HepG2 (cell line): ENCODE measurements at regions not wholly inside any gene's neighbourhood (a gene's known extent, or its start where the extent isn't known, plus 50 kb on each side); places are given as distances from the start of the nearest gene placed in this dataset.

Experiments
- ATAC-seq: fragments of 200-7000 bp; cut with Tn5 transposase; 3 replicates; pipeline ENCODE4 v1.9.1; 2020; ENCODE audit warnings: mild to moderate bottlenecking, moderate library complexity
- BruUV-seq: library from RNA; stranded (reverse); fragments of 400-500 nt; replicated peaks from 2 replicates; lab custom pipeline; 2021; lab: Mats Ljungman, UMichigan
- CTCF ChIA-PET: fragments of 300-600 bp; formaldehyde crosslinking; extraction: SDS; loops from one replicate; lab custom pipeline; 2021; ENCODE audit warnings: low total read pairs, inconsistent platforms, low intra/inter-chr PET ratio; lab: Yijun Ruan, JAX
- POLR2A ChIA-PET: fragments of 350-600 bp; sonication (Branson Sonifier 250); formaldehyde crosslinking; loops from one replicate; lab custom pipeline; 2020; ENCODE audit warnings: antibody characterized with exemption, inconsistent platforms; lab: Yijun Ruan, JAX
- DNase-seq: peaks from one replicate; pipeline ENCODE4 v3.0.0-alpha.2; 2015; ENCODE audit warnings: low spot score
- FAIRE-seq: peaks from 3 replicates; lab custom pipeline; 2011; peaks lifted over from hg19 to GRCh38; lab: Jason Lieb, UNC
- H2AFZ ChIP-seq: one replicate; pipeline ENCODE4 v1.6.1; 2011; ENCODE audit warnings: low read length, inconsistent platforms
- H3K27ac ChIP-seq: fragments of 300-600 bp; 3 replicates; pipeline ENCODE4 v1.8.0; 2011; ENCODE audit warnings: mixed run types, mild to moderate bottlenecking, mixed read lengths, low read length, inconsistent platforms; ENCODE audit not compliant: insufficient read depth; ENCODE audit errors: extremely low read length
- H3K27me3 ChIP-seq, 2 experiments: fragments of 200-600 bp in 1 of 2; 2 replicates in 1 of 2; 3 replicates in 1 of 2; pipeline versions ENCODE4 v1.6.0 to v1.8.0; 2011; ENCODE audit warnings: low read length in 2 of 2, mild to moderate bottlenecking in 2 of 2, moderate library complexity in 2 of 2, inconsistent platforms in 1 of 2; ENCODE audit not compliant: insufficient read depth in 2 of 2, control insufficient read depth in 1 of 2
- H3K36me3 ChIP-seq, 2 experiments: fragments of 200-600 bp in 1 of 2; replicated peaks in 1 of 2; 2 replicates in 1 of 2; 3 replicates in 1 of 2; pipeline versions ENCODE4 v1.5.1 to v1.8.0; 2011; ENCODE audit warnings: low read length in 2 of 2, inconsistent platforms in 1 of 2; ENCODE audit not compliant: insufficient read depth in 2 of 2, control insufficient read depth in 1 of 2
- H3K4me1 ChIP-seq: 2 replicates; pipeline ENCODE4 v1.5.1; 2012; ENCODE audit warnings: low read length, inconsistent platforms; ENCODE audit not compliant: insufficient read depth
- H3K4me2 ChIP-seq: 2 replicates; pipeline ENCODE4 v1.6.0; 2011; ENCODE audit warnings: low read depth, low read length, inconsistent platforms
- H3K4me3 ChIP-seq, 3 experiments: fragments of 200-600 bp in 1 of 3; sonication (generic), shearing (Covaris generic) in 1 of 3; replicated peaks in 1 of 3; 2 replicates each; pipeline ENCODE4 v1.5.1; 2011 to 2016; ENCODE audit warnings: low read length in 3 of 3, inconsistent platforms in 2 of 3, low read depth in 2 of 3, mild to moderate bottlenecking in 2 of 3, control low read depth in 1 of 3, mixed read lengths in 1 of 3; ENCODE audit not compliant: insufficient read depth in 1 of 3
- H3K79me2 ChIP-seq: one replicate; pipeline ENCODE4 v1.6.1; 2011; ENCODE audit warnings: low read length, inconsistent platforms; ENCODE audit not compliant: insufficient read depth
- H3K9ac ChIP-seq: 2 replicates; pipeline ENCODE4 v1.6.0; 2011; ENCODE audit warnings: mild to moderate bottlenecking, low read depth, low read length, inconsistent platforms; ENCODE audit not compliant: insufficient read depth
- H3K9me3 ChIP-seq: 2 replicates; pipeline ENCODE4 v1.5.1; 2012; ENCODE audit warnings: mild to moderate bottlenecking, low read length
- H4K20me1 ChIP-seq: 2 replicates; pipeline ENCODE4 v1.6.0; 2011; ENCODE audit warnings: inconsistent platforms, mild to moderate bottlenecking, low read length, moderate library complexity; ENCODE audit not compliant: insufficient read depth
- ZEB1 ChIP-seq: IDR thresholded peaks from 2 replicates; pipeline ENCODE4 v1.6.1; 2012; ENCODE audit warnings: mild to moderate bottlenecking, low read depth, inconsistent platforms; ENCODE audit not compliant: insufficient replicate concordance
- WGBS: methylation state at CpG from one replicate; pipeline ENCODE4 v1.1.6; 2017; ENCODE audit warnings: low lambda C conversion rate; 5-methylcytosine and 5-hydroxymethylcytosine counted together
- in situ Hi-C: cut with HindIII; loops from 2 replicates; pipeline ENCODE4 v1.10.0; 2017; ENCODE audit warnings: low pct_unique_long_range_greater_than_20kb; ENCODE audit not compliant: extremely low pct_ligation_motif_present
- intact Hi-C: fragments of 100-400 bp; cut with micrococcal nuclease; formaldehyde crosslinking; loops from one replicate; pipeline ENCODE4 v1.10.0; 2022; ENCODE audit not compliant: unreplicated experiment
- TF ChIP-seq, protein P1 (sequence below): sonication (generic); formaldehyde crosslinking; IDR thresholded peaks from 2 replicates; pipeline ENCODE4 v1.4.0; 2020; ENCODE audit warnings: missing genetic modification reagents, borderline replicate concordance

DNA sequence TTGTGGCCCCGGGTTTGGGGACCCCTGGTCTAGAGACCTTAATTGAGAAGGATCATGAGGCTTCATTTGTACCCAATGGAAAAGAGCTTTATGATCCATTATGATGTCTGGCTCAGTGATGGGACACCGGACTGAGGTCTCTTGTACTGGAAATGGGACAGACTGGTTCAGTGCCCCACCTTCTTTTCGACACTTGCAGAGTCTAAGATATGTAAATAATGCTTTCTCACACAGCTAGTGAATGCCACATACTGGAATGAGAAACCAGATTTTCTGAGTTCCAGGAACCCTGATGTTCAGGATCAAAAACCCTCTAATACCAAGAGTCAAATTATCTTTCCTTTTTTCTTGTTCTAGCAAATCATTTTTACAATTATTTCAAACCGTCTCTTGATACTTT is 116.3 kb upstream of the ARPP21 start:
- Histone ChIP-seq H3K4me2 (no peak overlapping the region), H3K9me3 (no peaks in the 10 kb centered on the region), H4K20me1 (no peaks in the 10 kb centered on the region), H3K4me3 (no peak overlapping the region), H3K27ac (no peak overlapping the region), H3K36me3 (no peaks in the 10 kb centered on the region), H2AFZ (no peak overlapping the region), H3K4me1 (peaks cover 11% of the 10 kb centered on the region), H3K9ac (no peak overlapping the region), H3K27me3 (no peaks in the 10 kb centered on the region; a peak in 1 of 5 replicates), H3K79me2 (no peaks in the 10 kb centered on the region)
- BruUV-seq: no TSS peak
- no peak for DNase-seq
- in situ Hi-C loops: no loop called here
- FAIRE-seq: no peak
- WGBS: 47% methylated on average over 3 of the region's 4 CpGs
- POLR2A ChIA-PET: no interaction called here
- CTCF ChIA-PET: no interaction called here
- no peak for ATAC-seq
- intact Hi-C loops: no loop called here
- TF ChIP-seq, protein P1, sequence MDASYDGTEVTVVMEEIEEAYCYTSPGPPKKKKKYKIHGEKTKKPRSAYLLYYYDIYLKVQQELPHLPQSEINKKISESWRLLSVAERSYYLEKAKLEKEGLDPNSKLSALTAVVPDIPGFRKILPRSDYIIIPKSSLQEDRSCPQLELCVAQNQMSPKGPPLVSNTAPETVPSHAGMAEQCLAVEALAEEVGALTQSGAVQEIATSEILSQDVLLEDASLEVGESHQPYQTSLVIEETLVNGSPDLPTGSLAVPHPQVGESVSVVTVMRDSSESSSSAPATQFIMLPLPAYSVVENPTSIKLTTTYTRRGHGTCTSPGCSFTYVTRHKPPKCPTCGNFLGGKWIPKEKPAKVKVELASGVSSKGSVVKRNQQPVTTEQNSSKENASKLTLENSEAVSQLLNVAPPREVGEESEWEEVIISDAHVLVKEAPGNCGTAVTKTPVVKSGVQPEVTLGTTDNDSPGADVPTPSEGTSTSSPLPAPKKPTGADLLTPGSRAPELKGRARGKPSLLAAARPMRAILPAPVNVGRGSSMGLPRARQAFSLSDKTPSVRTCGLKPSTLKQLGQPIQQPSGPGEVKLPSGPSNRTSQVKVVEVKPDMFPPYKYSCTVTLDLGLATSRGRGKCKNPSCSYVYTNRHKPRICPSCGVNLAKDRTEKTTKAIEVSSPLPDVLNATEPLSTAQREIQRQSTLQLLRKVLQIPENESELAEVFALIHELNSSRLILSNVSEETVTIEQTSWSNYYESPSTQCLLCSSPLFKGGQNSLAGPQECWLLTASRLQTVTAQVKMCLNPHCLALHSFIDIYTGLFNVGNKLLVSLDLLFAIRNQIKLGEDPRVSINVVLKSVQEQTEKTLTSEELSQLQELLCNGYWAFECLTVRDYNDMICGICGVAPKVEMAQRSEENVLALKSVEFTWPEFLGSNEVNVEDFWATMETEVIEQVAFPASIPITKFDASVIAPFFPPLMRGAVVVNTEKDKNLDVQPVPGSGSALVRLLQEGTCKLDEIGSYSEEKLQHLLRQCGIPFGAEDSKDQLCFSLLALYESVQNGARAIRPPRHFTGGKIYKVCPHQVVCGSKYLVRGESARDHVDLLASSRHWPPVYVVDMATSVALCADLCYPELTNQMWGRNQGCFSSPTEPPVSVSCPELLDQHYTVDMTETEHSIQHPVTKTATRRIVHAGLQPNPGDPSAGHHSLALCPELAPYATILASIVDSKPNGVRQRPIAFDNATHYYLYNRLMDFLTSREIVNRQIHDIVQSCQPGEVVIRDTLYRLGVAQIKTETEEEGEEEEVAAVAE (CRISPR knock-in tag): no peak

DNA sequence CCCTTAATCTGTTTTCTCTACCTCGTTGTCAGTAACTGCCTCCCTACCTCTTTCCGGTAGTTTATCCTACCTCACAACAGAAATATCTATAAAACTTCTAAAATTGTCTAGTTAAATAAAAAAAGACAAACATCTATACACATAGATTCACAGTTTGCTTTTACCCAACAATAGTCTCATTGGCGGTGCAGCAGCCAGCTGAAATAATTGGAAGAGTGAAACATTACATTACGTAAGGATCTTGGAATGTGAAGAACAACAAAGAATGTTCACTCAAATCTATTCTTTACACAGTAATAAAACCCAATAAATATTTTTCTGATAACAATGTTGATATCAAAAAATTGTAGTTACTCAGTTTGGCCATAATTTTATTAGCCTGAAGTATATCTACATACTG is 115.5 kb upstream of the ARPP21 start:
- Histone ChIP-seq H4K20me1 (no peaks in the 10 kb centered on the region), H3K4me1 (peaks cover 15% of the 10 kb centered on the region), H2AFZ (no peak overlapping the region), H3K4me2 (no peak overlapping the region), H3K4me3 (no peak overlapping the region), H3K79me2 (no peaks in the 10 kb centered on the region), H3K36me3 (no peaks in the 10 kb centered on the region), H3K27me3 (no peaks in the 10 kb centered on the region; a peak in 1 of 5 replicates), H3K9ac (no peak overlapping the region), H3K27ac (no peak overlapping the region), H3K9me3 (no peaks in the 10 kb centered on the region)
- FAIRE-seq (no peak), ATAC-seq (no peak), DNase-seq (no peak)
- WGBS: 28% methylated on average over 4 of the region's 4 CpGs
- intact Hi-C loops: no loop called here
- ChIA-PET POLR2A (no interaction called here), CTCF (no interaction called here)
- in situ Hi-C loops: no loop called here
- no TSS peak for BruUV-seq
- no peak for TF ChIP-seq ZEB1
